GM18868 (cell line): ENCODE measurements at regions not wholly inside any gene's neighbourhood (a gene's known extent, or its start where the extent isn't known, plus 50 kb on each side); places are given as distances from the start of the nearest gene placed in this dataset.

ENCODE experiments used
- ATAC-seq: cut with Tn5 transposase; IDR thresholded peaks from one replicate; pipeline ENCODE4 v1.9.1; 2021; ENCODE audit warnings: mild to moderate bottlenecking, moderate library complexity; ENCODE audit not compliant: unreplicated experiment

- ATAC-seq = no peak
These were observed 50.3 kb upstream of the TCF12 start for GRCh38 chr15:56868170-56868569.

GRCh38 chr15:56866803-56867202 is 51.6 kb upstream of the TCF12 start:
- ATAC-seq = no peak

GRCh38 chr15:56857828-56858227 is 60.6 kb upstream of the TCF12 start:
- no peak for ATAC-seq

- ATAC-seq = no peak
These were observed 61.5 kb upstream of the TCF12 start for GRCh38 chr15:56856934-56857333.

GRCh38 chr15:56844892-56845291 is 73.6 kb upstream of the TCF12 start:
- ATAC-seq = no peak

GRCh38 chr15:56844471-56844870 is 74.0 kb upstream of the TCF12 start:
- no peak for ATAC-seq

GRCh38 chr15:56839641-56840040 is 78.8 kb upstream of the TCF12 start:
- ATAC-seq = no peak

- no peak for ATAC-seq
These were observed 79.3 kb upstream of the TCF12 start for GRCh38 chr15:56839099-56839498.

GRCh38 chr15:56838085-56838484 is 80.4 kb upstream of the TCF12 start:
- ATAC-seq = no peak

GRCh38 chr15:56837273-56837672 is 81.2 kb upstream of the TCF12 start:
- no peak for ATAC-seq

- ATAC-seq = no peak
These were observed 82.7 kb upstream of the TCF12 start for GRCh38 chr15:56835718-56836171.

GRCh38 chr15:56832125-56832524 is 86.3 kb upstream of the TCF12 start:
- no peak for ATAC-seq

GRCh38 chr15:56831467-56832005 is 86.9 kb upstream of the TCF12 start:
- ATAC-seq = no peak

- no peak for ATAC-seq
These were observed 90.9 kb upstream of the ZNF280D start for GRCh38 chr15:56824175-56824574.

- peak; percentile 89 for ATAC-seq
These were observed 88.6 kb upstream of the ZNF280D start for GRCh38 chr15:56821721-56822425.

GRCh38 chr15:56820333-56820732 is 87.0 kb upstream of the ZNF280D start:
- peak; percentile 68 for ATAC-seq

GRCh38 chr15:56817321-56818080 is 84.2 kb upstream of the ZNF280D start:
- no peak for ATAC-seq

- ATAC-seq = no peak
These were observed 83.5 kb upstream of the ZNF280D start for GRCh38 chr15:56816781-56817180.

GRCh38 chr15:56815247-56815646 is 81.9 kb upstream of the ZNF280D start:
- ATAC-seq = no peak

GRCh38 chr15:56814429-56814828 is 81.1 kb upstream of the ZNF280D start:
- ATAC-seq = no peak

GRCh38 chr15:56813995-56814394 is 80.7 kb upstream of the ZNF280D start:
- ATAC-seq = no peak

- ATAC-seq = no peak
These were observed 79.7 kb upstream of the ZNF280D start for GRCh38 chr15:56812961-56813360.
